HG03442 (cell line): ENCODE measurements at regions not wholly inside any gene's neighbourhood (a gene's known extent, or its start where the extent isn't known, plus 50 kb on each side); places are given as distances from the start of the nearest gene placed in this dataset.
A peak's percentile ranks its signal among the peaks of the same experiment; 100 is the strongest.
"Not testable (repeated sequence)": the region's sequence is repeated elsewhere in the genome, so short reads cannot be mapped to it uniquely, and the experiment has no call there.

Source experiments
- ATAC-seq: cut with Tn5 transposase; IDR thresholded peaks from one replicate; pipeline ENCODE4 v1.9.1; 2021; ENCODE audit warnings: mild to moderate bottlenecking, moderate library complexity; ENCODE audit not compliant: unreplicated experiment

- no peak for ATAC-seq
These were observed 467.1 kb upstream of the MGAT4C start for GRCh38 chr12:86723326-86723725.

- no peak for ATAC-seq
These were observed 465.7 kb upstream of the MGAT4C start for GRCh38 chr12:86721713-86722397.

- ATAC-seq: no peak
These were observed 463.2 kb upstream of the MGAT4C start for GRCh38 chr12:86719381-86719780.

GRCh38 chr12:86713121-86713520, 456.9 kb upstream of the MGAT4C start:
- no peak for ATAC-seq

- no peak for ATAC-seq
These were observed 456.2 kb upstream of the MGAT4C start for GRCh38 chr12:86712425-86712843.

- ATAC-seq: no peak
These were observed 455.5 kb upstream of the MGAT4C start for GRCh38 chr12:86711731-86712130.

- ATAC-seq: no peak
These were observed 453.9 kb upstream of the MGAT4C start for GRCh38 chr12:86710109-86710508.

- not testable (repeated sequence) for ATAC-seq
These were observed 452.8 kb upstream of the MGAT4C start for GRCh38 chr12:86709017-86709416.

- no peak for ATAC-seq
These were observed 442.4 kb upstream of the MGAT4C start for GRCh38 chr12:86698641-86698980.

GRCh38 chr12:86697916-86698640, 441.9 kb upstream of the MGAT4C start:
- no peak for ATAC-seq

GRCh38 chr12:86683568-86684304, 427.5 kb upstream of the MGAT4C start:
- no peak for ATAC-seq

- no peak for ATAC-seq
These were observed 424.9 kb upstream of the MGAT4C start for GRCh38 chr12:86681060-86681459.

- no peak for ATAC-seq
These were observed 419.0 kb upstream of the MGAT4C start for GRCh38 chr12:86675197-86675596.

- no peak for ATAC-seq
These were observed 414.8 kb upstream of the MGAT4C start for GRCh38 chr12:86670986-86671385.

GRCh38 chr12:86669010-86669409, 412.8 kb upstream of the MGAT4C start:
- ATAC-seq: no peak

- no peak for ATAC-seq
These were observed 410.1 kb upstream of the MGAT4C start for GRCh38 chr12:86666316-86666715.

GRCh38 chr12:86663716-86664115, 407.5 kb upstream of the MGAT4C start:
- no peak for ATAC-seq

GRCh38 chr12:86663173-86663572, 407.0 kb upstream of the MGAT4C start:
- ATAC-seq: peak; percentile 50

GRCh38 chr12:86662464-86662863, 406.3 kb upstream of the MGAT4C start:
- no peak for ATAC-seq

- ATAC-seq: no peak
These were observed 404.4 kb upstream of the MGAT4C start for GRCh38 chr12:86660488-86661147.

GRCh38 chr12:86659985-86660384, 403.8 kb upstream of the MGAT4C start:
- ATAC-seq: no peak
